H1 (cell line): ENCODE measurements at regions not wholly inside any gene's neighbourhood (a gene's known extent, or its start where the extent isn't known, plus 50 kb on each side); places are given as distances from the start of the nearest gene placed in this dataset.

Experiments
- EZH2 ChIP-seq: fragments of 200-600 bp; sonication (generic); IDR thresholded peaks from 2 replicates; pipeline ENCODE4 v1.7.1; 2012; ENCODE audit warnings: low read depth, mild to moderate bottlenecking, moderate library complexity, low read length, inconsistent platforms; ENCODE audit not compliant: severe bottlenecking
- HDAC6 ChIP-seq: IDR thresholded peaks from one replicate; pipeline ENCODE4 v1.7.1; 2012; ENCODE audit warnings: low read depth, mild to moderate bottlenecking, inconsistent platforms, low read length, moderate library complexity
- POLR2AphosphoS5 ChIP-seq: IDR thresholded peaks from 2 replicates; pipeline ENCODE4 v1.6.1; 2011; ENCODE audit warnings: low read depth, low read length
- SP2 ChIP-seq: IDR thresholded peaks from 2 replicates; pipeline ENCODE4 v1.6.1; 2012; ENCODE audit warnings: mild to moderate bottlenecking, low read length, inconsistent platforms

DNA sequence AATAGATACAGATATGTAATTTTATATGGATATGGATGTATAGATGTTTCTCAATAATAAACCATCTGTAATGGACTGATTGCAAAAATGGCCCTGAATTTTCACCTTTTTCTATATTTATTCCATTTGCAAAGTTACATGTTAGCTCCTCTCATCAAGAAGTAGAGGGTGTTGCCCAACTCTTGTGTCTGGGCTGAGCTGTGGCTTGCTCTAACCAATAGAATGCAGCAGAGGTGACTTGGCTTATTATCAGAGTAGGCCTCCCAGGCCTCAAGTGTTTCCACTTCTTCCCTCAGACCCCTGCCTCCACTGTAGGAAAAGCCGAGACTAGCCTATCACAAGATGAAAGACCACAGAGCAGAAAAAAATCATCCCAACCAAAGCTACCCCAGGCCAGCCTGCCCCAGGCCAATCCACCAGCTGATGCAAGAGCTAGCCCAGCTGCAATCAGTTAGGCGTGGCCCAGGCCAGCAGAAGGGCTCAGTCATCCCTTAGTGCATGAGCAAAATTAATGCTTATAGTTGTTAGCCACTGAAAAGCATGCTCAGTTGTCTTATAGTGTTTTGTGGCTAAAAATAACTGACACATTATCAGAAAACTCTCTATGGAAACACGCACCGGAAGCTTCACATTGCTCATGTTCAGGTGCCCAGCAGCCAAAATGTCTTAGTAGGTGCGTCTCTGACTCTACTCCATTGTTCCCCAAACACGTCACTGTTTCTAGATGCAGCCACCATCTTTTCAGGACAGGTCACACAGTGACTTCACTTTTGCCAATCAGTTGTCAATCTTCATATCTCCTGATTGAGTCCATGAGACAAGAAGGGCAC is 464.0 kb downstream of the FBXO15 start (continued):
- TF ChIP-seq SP2 (no peak), POLR2AphosphoS5 (no peak), HDAC6 (no peak), EZH2 (no peak)
- TF ChIP-seq, all 59 proteins: peak for 0
